Neural cell (in vitro differentiated cells): ENCODE measurements at regions not wholly inside any gene's neighbourhood (a gene's known extent, or its start where the extent isn't known, plus 50 kb on each side); places are given as distances from the start of the nearest gene placed in this dataset.

ENCODE experiments used
- H2AFZ ChIP-seq: fragments of 200-600, 300-800 bp; sonication (generic), shearing (Covaris generic); 2 replicates; pipeline ENCODE4 v1.6.0; 2014; ENCODE audit warnings: low read depth, mild to moderate bottlenecking, antibody characterized with exemption, low read length, moderate library complexity
- H3F3A ChIP-seq: fragments of 200-600 bp; shearing (Covaris generic); 2 replicates; pipeline ENCODE4 v1.6.1; 2016; ENCODE audit warnings: mild to moderate bottlenecking, moderate library complexity, mixed read lengths, antibody characterized with exemption, low read length; ENCODE audit not compliant: insufficient read depth, poor library complexity, severe bottlenecking
- H3K27ac ChIP-seq: fragments of 200-600, 300-800 bp; sonication (generic), shearing (Covaris generic); 2 replicates; pipeline ENCODE4 v1.5.1; 2014; ENCODE audit warnings: mild to moderate bottlenecking, low read length, moderate library complexity
- H3K27me3 ChIP-seq: fragments of 300-800, 200-600 bp; sonication (generic), shearing (Covaris generic); 2 replicates; pipeline ENCODE4 v1.6.0; 2014; ENCODE audit warnings: mild to moderate bottlenecking, low read depth, low read length, moderate library complexity; ENCODE audit not compliant: insufficient read depth
- H3K36me3 ChIP-seq: fragments of 300-800, 200-600 bp; sonication (generic), shearing (Covaris generic); 2 replicates; pipeline ENCODE4 v1.5.1; 2014; ENCODE audit warnings: mild to moderate bottlenecking, antibody characterized with exemption, low read length, moderate library complexity; ENCODE audit not compliant: insufficient read depth
- H3K4me2 ChIP-seq: fragments of 300-800, 200-600 bp; sonication (generic), shearing (Covaris generic); 2 replicates; pipeline ENCODE4 v1.6.0; 2014; ENCODE audit warnings: mild to moderate bottlenecking, low read length
- H3K4me3 ChIP-seq: fragments of 300-800, 200-600 bp; sonication (generic), shearing (Covaris generic); 2 replicates; pipeline ENCODE4 v1.5.1; 2014; ENCODE audit warnings: mild to moderate bottlenecking, low read length, moderate library complexity
- H3K79me2 ChIP-seq: fragments of 200-600 bp; shearing (Covaris generic); replicated peaks from 2 replicates; pipeline ENCODE4 v1.6.0; 2014; ENCODE audit warnings: mild to moderate bottlenecking, low read length, moderate library complexity; ENCODE audit not compliant: insufficient read depth
- H3K9ac ChIP-seq: fragments of 300-800, 200-600 bp; sonication (generic), shearing (Covaris generic); 2 replicates; pipeline ENCODE4 v1.6.1; 2016; ENCODE audit warnings: mild to moderate bottlenecking, low read length, mixed read lengths
- H3K9me2 ChIP-seq: fragments of 200-600 bp; shearing (Covaris generic); 2 replicates; pipeline ENCODE4 v1.6.1; 2016; ENCODE audit warnings: mild to moderate bottlenecking, low read length, mixed read lengths; ENCODE audit not compliant: insufficient read depth
- H3K9me3 ChIP-seq: fragments of 200-600, 300-800 bp; sonication (generic), shearing (Covaris generic); 2 replicates; pipeline ENCODE4 v1.6.1; 2016; ENCODE audit warnings: mild to moderate bottlenecking, mixed run types, low read length, moderate library complexity, mixed read lengths
- H4K20me1 ChIP-seq: fragments of 200-600 bp; shearing (Covaris generic); 2 replicates; pipeline ENCODE4 v1.6.1; 2016; ENCODE audit warnings: mild to moderate bottlenecking, mixed run types; ENCODE audit not compliant: insufficient read depth
- EP300 ChIP-seq: fragments of 450-650 bp; conservative IDR thresholded peaks from 2 replicates; pipeline ENCODE4 v1.6.1; 2014; ENCODE audit warnings: antibody characterized with exemption, mild to moderate bottlenecking, moderate library complexity; ENCODE audit not compliant: poor library complexity, severe bottlenecking
- EZH2 ChIP-seq: fragments of 200-600, 300-800 bp; shearing (Covaris generic), sonication (generic); IDR thresholded peaks from 2 replicates; pipeline ENCODE4 v1.6.1; 2014; ENCODE audit warnings: antibody characterized with exemption, low read length, borderline replicate concordance, mild to moderate bottlenecking; ENCODE audit not compliant: insufficient read depth, poor library complexity, severe bottlenecking
- MXI1 ChIP-seq: fragments of 450-650 bp; conservative IDR thresholded peaks from 2 replicates; pipeline ENCODE4 v1.6.1; 2014; ENCODE audit warnings: antibody characterized with exemption, mild to moderate bottlenecking; ENCODE audit not compliant: poor library complexity, severe bottlenecking
- POLR2AphosphoS5 ChIP-seq: IDR thresholded peaks from 2 replicates; pipeline ENCODE4 v1.6.1; 2012
- RAD21 ChIP-seq: fragments of 450-650 bp; conservative IDR thresholded peaks from 2 replicates; pipeline ENCODE4 v1.6.1; 2014; ENCODE audit warnings: antibody characterized with exemption, mild to moderate bottlenecking, moderate library complexity
- SMC3 ChIP-seq: fragments of 450-650 bp; conservative IDR thresholded peaks from 2 replicates; pipeline ENCODE4 v1.6.1; 2014; ENCODE audit warnings: antibody characterized with exemption, mild to moderate bottlenecking, moderate library complexity; ENCODE audit not compliant: poor library complexity
- TAF1 ChIP-seq: IDR thresholded peaks from 2 replicates; pipeline ENCODE4 v1.6.1; 2012; ENCODE audit warnings: low read depth
- TF ChIP-seq, protein P1 (sequence below): fragments of 450-650 bp; IDR thresholded peaks from 2 replicates; pipeline ENCODE4 v1.5.1; 2014; ENCODE audit warnings: antibody characterized with exemption, mild to moderate bottlenecking, moderate library complexity; ENCODE audit not compliant: poor library complexity, severe bottlenecking
- TF ChIP-seq, protein P2 (sequence below): IDR thresholded peaks from 2 replicates; pipeline ENCODE4 v1.6.1; 2012; ENCODE audit warnings: borderline replicate concordance

DNA sequence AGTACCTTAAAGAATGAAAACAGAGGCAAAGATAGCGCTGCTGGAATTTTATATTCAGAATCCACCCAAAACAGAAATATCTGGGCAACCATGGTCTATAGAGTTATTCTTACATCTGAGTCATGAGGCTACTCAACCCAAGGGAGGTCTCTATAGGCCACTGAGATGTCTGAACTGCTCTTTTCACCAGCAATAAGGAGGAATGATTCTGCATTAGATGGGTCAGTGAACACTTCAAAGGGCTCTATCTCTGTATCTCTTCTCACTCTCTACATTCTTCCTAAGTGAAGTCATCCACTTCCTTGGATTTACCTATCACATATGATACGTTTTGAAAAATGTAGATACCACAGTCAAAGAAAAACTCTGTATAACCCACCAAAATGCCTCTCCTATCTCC is 90.2 kb upstream of the NGF start:
- no peaks in the 10 kb centered on the region for H3K79me2 ChIP-seq
- H3K9me2 ChIP-seq: no peaks in the 10 kb centered on the region
- H3K27ac ChIP-seq: no peak overlapping the region
- no peak overlapping the region for H2AFZ ChIP-seq
- no peaks in the 10 kb centered on the region for H3K27me3 ChIP-seq
- no peaks in the 10 kb centered on the region for H3F3A ChIP-seq
- TF ChIP-seq EZH2: no peak
- no peak for TF ChIP-seq POLR2AphosphoS5
- TF ChIP-seq RAD21: no peak
- TF ChIP-seq, protein P1, sequence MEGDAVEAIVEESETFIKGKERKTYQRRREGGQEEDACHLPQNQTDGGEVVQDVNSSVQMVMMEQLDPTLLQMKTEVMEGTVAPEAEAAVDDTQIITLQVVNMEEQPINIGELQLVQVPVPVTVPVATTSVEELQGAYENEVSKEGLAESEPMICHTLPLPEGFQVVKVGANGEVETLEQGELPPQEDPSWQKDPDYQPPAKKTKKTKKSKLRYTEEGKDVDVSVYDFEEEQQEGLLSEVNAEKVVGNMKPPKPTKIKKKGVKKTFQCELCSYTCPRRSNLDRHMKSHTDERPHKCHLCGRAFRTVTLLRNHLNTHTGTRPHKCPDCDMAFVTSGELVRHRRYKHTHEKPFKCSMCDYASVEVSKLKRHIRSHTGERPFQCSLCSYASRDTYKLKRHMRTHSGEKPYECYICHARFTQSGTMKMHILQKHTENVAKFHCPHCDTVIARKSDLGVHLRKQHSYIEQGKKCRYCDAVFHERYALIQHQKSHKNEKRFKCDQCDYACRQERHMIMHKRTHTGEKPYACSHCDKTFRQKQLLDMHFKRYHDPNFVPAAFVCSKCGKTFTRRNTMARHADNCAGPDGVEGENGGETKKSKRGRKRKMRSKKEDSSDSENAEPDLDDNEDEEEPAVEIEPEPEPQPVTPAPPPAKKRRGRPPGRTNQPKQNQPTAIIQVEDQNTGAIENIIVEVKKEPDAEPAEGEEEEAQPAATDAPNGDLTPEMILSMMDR: no peak
- TF ChIP-seq EP300: no peak
- TF ChIP-seq MXI1: no peak
- TF ChIP-seq TAF1: no peak
- TF ChIP-seq SMC3: no peak
- TF ChIP-seq, protein P2, sequence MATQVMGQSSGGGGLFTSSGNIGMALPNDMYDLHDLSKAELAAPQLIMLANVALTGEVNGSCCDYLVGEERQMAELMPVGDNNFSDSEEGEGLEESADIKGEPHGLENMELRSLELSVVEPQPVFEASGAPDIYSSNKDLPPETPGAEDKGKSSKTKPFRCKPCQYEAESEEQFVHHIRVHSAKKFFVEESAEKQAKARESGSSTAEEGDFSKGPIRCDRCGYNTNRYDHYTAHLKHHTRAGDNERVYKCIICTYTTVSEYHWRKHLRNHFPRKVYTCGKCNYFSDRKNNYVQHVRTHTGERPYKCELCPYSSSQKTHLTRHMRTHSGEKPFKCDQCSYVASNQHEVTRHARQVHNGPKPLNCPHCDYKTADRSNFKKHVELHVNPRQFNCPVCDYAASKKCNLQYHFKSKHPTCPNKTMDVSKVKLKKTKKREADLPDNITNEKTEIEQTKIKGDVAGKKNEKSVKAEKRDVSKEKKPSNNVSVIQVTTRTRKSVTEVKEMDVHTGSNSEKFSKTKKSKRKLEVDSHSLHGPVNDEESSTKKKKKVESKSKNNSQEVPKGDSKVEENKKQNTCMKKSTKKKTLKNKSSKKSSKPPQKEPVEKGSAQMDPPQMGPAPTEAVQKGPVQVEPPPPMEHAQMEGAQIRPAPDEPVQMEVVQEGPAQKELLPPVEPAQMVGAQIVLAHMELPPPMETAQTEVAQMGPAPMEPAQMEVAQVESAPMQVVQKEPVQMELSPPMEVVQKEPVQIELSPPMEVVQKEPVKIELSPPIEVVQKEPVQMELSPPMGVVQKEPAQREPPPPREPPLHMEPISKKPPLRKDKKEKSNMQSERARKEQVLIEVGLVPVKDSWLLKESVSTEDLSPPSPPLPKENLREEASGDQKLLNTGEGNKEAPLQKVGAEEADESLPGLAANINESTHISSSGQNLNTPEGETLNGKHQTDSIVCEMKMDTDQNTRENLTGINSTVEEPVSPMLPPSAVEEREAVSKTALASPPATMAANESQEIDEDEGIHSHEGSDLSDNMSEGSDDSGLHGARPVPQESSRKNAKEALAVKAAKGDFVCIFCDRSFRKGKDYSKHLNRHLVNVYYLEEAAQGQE: no peak
- H3K4me3 ChIP-seq: no peak overlapping the region
- H3K4me2 ChIP-seq: no peak overlapping the region
- no peaks in the 10 kb centered on the region for H3K9me3 ChIP-seq
- no peaks in the 10 kb centered on the region for H3K36me3 ChIP-seq
- no peaks in the 10 kb centered on the region for H4K20me1 ChIP-seq
- no peak overlapping the region for H3K9ac ChIP-seq

DNA sequence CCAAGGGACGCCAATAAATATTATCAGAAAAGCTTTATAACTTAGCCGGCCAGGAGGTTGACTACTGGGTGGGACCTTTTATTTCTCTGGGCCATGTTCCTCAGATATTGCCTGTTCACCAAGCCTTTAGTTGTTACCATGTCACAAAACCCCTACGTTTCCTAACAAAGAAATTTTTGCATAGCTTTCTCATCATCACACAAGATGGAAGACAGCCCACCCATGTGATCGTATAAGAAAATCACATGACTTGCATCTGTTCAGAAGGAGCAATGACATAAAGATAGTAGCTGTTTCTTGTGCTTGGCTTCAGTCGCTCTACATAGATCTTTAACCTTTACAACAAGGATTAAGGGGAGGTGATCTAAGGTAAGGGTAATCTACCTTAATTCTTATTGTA is 88.9 kb upstream of the NGF start:
- no peaks in the 10 kb centered on the region for H3K79me2 ChIP-seq
- H3K9me2 ChIP-seq: no peaks in the 10 kb centered on the region
- no peak overlapping the region for H3K4me3 ChIP-seq
- H2AFZ ChIP-seq: no peak overlapping the region
- H3K4me2 ChIP-seq: no peak overlapping the region
- no peaks in the 10 kb centered on the region for H4K20me1 ChIP-seq
- H3K9me3 ChIP-seq: no peaks in the 10 kb centered on the region
- no peaks in the 10 kb centered on the region for H3K27me3 ChIP-seq
- no peak overlapping the region for H3K9ac ChIP-seq
- no peak for TF ChIP-seq EP300
- no peak for TF ChIP-seq POLR2AphosphoS5
- TF ChIP-seq, protein P2: no peak
- no peak for TF ChIP-seq EZH2
- TF ChIP-seq RAD21: no peak
- no peak for TF ChIP-seq SMC3
- TF ChIP-seq MXI1: no peak
- TF ChIP-seq, protein P1: no peak
- no peak for TF ChIP-seq TAF1
- H3K27ac ChIP-seq: no peak overlapping the region
- H3K36me3 ChIP-seq: no peaks in the 10 kb centered on the region
- no peaks in the 10 kb centered on the region for H3F3A ChIP-seq
